Thyroid gland (tissue), 4 donors: ENCODE measurements at regions not wholly inside any gene's neighbourhood (a gene's known extent, or its start where the extent isn't known, plus 50 kb on each side); places are given as distances from the start of the nearest gene placed in this dataset.
"Not testable (repeated sequence)": the region's sequence is repeated elsewhere in the genome, so short reads cannot be mapped to it uniquely, and the experiment has no call there.

Source experiments
- CTCF ChIP-seq, 6 experiments: fragments of 200-600 bp in 3 of 6; fragments of 450-650 bp in 3 of 6; sonication (generic) in 3 of 6; IDR thresholded peaks; one replicate each; pipeline ENCODE4 v1.5.1; 2016 to 2019; ENCODE audit warnings: antibody characterized with exemption in 6 of 6, mild to moderate bottlenecking in 2 of 6, inconsistent platforms in 1 of 6, moderate library complexity in 1 of 6
- POLR2A ChIP-seq, 2 donors: fragments of 450-650 bp; IDR thresholded peaks; one replicate each; pipeline ENCODE4 v1.6.1; 2017; ENCODE audit warnings: antibody characterized with exemption in 2 of 2, mild to moderate bottlenecking in 2 of 2, moderate library complexity in 1 of 2

- TF ChIP-seq CTCF, POLR2A (IDR thresholded peaks at IDR 0.05): not testable (repeated sequence)
Observed at GRCh38 chr16:22722551-22723541, 91.1 kb upstream of the HS3ST2 start.
